HG02870 (cell line): ENCODE measurements at regions not wholly inside any gene's neighbourhood (a gene's known extent, or its start where the extent isn't known, plus 50 kb on each side); places are given as distances from the start of the nearest gene placed in this dataset.

Experiments used
- ATAC-seq: cut with Tn5 transposase; IDR thresholded peaks from one replicate; pipeline ENCODE4 v1.9.1; 2021; ENCODE audit warnings: mild to moderate bottlenecking, moderate library complexity; ENCODE audit not compliant: unreplicated experiment

DNA sequence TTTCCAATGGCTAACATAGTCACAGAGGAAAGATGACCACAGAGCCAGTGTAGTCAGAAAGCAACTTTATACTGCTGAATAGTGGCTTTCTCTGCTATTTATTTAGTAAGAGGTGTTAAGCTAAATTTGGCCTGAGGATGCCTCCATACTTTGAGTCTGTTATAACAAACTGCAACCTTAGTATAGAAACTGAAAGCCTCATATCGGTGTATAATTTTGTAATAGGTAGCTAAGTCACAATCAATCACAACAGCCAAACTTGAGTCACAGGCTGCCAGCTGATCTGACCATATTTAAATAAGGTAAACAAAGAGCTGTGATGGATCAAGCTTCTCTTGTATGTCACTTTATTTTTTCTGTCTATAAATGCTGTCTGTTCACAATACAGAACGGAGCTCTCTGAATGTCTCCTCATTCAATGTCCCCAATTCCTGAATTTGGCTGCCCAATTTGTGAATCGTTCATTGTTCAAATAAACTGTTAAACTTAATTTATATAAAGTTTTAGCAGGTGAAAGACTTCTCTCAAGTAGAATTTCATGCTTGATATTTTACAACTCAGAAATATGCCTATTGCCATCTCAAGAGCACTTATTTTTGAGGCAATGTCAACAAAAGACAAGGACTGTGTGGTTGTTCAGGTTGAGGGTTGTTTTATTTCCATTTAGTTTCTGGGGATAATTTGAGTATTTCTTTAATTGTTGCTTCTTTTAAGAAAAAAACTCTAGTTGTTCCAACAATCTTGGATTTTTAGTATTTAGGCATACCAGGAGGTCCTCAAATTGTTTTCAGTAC lies 339.7 kb upstream of the B3GALT2 start:
- ATAC-seq, result peak; percentile 66

DNA sequence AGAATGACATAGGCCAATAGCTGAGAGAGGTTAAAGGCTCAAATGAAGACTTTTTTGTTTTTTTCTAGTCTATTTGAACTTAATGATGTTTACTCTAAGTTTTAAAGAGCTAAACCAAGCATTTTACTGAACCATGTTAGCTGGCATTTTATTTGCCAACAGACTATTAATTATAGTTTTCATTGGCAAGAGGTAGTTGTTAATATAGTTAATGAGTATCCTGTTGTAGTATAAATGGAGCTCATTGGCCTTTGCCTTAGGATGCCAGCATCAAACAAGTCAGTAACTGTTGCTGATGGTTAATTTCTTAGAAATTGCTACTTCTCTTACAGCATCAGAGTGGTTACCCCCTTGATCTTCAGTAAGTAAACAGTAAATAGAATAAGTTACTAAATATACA lies 339.0 kb upstream of the B3GALT2 start:
- no peak for ATAC-seq

- ATAC-seq, result no peak
Observed at GRCh38 chr1:193524616-193525015, 338.2 kb upstream of the B3GALT2 start.

DNA sequence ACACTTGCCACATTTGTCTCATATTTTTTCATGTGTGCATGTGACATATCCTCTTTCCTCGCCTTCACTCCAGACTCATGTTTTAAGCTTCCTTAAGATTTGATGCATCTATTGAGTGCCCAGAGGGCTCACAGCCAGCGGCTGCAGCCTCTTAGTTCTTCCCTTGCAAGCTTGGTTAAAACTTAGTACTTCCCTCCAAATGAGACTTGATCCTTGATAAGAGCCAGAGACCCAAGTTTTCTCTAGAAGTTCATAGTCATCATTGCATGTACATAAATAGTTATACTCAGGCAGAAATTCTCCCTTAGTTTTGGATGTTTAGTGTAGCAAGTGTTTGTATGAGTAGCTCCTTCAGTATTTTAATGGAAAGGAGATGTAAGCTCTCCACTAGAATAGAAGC lies 337.6 kb upstream of the B3GALT2 start:
- no peak for ATAC-seq

- no peak for ATAC-seq
Observed at GRCh38 chr1:193520472-193520871, 334.1 kb upstream of the B3GALT2 start.

DNA sequence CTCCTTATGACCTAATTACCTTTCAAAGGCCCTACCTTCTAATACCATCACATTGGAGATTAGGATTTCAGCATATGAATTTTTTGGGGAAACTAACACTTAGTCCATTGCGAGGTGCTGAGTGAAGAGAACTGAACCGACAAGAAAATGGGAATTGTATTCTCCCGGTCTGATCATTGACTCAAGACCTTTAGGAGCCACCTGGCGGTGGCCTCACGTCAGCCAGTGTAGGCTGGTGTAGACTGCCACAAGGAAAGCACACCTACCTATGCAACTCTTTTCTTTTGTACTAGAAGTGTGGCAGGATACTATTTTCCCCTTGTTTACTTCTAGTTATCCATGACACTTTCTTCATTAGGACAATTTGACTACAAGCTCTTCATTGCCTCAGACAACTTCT lies 333.5 kb upstream of the B3GALT2 start:
- ATAC-seq, result no peak

DNA sequence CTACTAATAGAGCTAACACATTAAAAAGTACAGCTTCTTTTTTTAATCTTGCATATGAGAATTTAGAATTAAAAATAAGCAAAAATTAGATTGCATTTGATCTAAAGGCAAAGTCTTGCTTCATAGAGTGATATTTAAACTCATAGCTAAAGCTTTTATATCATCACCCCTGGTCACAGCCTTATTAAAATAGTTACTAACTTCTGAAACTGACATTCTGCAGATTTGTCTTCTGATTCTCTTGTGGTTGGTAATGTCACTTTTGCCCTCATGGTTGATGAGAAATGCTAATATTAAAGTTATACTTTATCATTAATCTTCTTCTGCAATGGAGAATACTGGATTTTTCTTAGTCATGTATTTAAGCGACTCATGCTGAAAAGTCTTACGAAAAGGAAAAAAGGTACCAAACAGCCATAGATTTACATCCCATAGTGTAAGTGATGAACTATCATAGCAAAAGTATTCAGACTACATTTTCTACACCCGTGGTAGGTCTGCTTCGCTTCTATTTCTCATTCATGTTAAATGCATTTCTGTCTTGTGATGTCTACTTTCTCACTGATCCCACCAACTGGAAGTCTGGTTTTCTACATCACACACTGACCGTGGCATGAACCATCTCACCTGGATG lies 330.5 kb upstream of the B3GALT2 start:
- ATAC-seq, result no peak

GRCh38 chr1:193514397-193514796 lies 328.0 kb upstream of the B3GALT2 start:
- no peak for ATAC-seq

DNA sequence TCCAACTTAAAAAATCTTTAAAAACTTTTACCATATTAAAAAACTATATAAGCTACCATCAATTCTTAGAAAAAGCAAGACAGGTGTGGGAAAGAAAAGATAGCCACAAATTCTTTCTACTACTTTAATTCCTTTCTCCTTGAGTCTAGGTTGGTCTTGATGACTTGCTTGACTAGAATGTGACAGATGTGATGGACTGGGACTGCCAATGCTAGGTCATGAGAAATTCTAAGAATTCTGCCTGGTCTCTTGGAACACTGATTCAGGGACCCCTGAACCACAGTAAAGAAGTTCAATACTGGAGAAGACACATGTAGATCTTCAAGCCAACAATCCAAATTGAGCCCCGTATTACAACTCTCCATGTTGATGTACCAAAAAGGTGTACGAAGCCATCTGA lies 326.6 kb upstream of the B3GALT2 start:
- no peak for ATAC-seq

GRCh38 chr1:193504920-193505319 lies 318.5 kb upstream of the B3GALT2 start:
- no peak for ATAC-seq

- no peak for ATAC-seq
Observed at GRCh38 chr1:193498088-193498655, 311.8 kb upstream of the B3GALT2 start.

- ATAC-seq, result no peak
Observed at GRCh38 chr1:193494368-193494767, 308.0 kb upstream of the B3GALT2 start.

GRCh38 chr1:193489191-193489590 lies 302.8 kb upstream of the B3GALT2 start:
- no peak for ATAC-seq

DNA sequence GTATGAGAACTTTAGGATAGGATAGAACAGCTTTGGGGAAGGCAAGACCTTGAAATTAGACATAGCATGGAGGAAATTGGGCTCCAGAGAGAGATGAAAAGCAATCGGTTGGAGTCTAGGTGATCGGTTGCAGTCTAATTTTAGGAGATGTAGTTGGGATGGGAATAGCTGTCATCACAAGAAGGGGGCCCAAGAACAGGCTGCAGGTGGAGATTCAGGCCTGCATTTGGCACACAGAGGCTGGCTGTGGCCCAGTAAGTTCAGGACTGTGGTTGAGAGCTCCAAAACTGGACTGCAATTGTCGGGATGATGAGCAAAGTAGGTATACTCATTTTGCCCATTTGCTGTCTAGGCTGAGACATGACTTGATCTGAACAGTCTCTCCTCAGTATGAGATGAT lies 301.3 kb upstream of the B3GALT2 start:
- no peak for ATAC-seq

GRCh38 chr1:193486671-193487229 lies 300.3 kb upstream of the B3GALT2 start:
- no peak for ATAC-seq

- no peak for ATAC-seq
Observed at GRCh38 chr1:193480755-193481154, 294.3 kb upstream of the B3GALT2 start.

DNA sequence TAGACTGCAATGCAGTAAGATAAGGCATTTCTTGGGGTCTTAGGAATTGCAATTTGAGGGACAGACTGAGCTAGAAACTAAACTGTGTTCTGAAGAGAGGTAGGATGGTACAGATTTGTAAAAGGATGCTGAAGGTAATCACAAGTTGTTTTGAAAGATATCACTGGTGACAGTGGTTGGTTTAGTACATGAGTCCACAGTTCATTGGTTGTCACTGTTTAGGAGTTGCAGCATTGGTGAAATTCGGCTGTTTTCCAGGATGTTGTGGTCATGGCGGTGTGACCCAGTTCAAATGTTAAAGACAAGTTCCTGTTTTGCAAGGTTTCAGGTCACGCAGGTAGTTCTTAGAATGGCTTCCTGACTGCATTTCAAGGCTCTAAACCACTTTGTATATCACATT lies 292.8 kb upstream of the B3GALT2 start:
- ATAC-seq, result peak; percentile 96

DNA sequence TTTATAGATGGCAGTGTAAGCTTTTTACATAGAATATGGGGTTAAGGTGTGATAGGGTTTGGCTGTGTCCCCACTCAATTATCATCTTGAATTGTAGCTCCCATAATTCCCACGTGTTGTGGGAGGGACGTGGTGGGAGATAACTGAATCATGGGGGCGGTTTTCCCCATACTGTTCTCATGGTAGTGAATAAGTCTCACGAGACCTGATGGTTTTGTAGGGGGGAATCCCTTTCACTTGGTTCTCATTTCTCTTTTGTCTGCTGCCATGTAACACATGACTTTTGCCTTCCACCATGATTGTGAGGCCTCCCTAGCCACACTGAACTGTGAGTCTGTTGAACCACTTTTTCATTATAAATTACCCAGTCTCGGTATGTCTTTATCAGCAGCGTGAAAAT lies 290.3 kb upstream of the B3GALT2 start:
- no peak for ATAC-seq

GRCh38 chr1:193473932-193474331 lies 287.5 kb upstream of the B3GALT2 start:
- no peak for ATAC-seq

DNA sequence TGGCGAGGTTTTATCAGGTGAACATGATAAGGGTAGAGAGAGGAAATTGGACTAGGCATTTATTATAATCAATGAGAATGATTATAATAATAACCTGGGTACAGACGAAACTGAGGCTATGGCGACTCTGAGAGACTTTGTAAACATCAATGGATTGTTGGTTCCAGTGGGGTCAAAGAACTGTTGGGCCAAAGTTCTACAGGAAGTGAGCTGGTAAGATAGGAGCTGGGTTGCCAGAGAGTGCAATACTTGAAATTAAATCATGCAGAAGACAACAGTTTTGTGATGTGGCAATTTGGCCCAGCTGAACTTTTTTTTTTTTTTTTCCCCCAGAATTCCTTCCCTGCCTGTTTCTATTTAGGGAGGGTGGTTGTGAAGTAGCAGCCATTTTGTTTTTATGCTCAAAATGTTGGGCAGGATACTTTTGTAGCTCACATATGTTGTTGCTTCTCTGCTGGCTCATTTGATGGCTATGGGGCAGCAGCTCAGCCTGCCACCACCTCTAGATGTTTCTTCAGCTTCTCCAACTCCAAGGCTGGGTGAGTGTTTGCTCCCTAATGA lies 286.5 kb upstream of the B3GALT2 start:
- ATAC-seq, result no peak

DNA sequence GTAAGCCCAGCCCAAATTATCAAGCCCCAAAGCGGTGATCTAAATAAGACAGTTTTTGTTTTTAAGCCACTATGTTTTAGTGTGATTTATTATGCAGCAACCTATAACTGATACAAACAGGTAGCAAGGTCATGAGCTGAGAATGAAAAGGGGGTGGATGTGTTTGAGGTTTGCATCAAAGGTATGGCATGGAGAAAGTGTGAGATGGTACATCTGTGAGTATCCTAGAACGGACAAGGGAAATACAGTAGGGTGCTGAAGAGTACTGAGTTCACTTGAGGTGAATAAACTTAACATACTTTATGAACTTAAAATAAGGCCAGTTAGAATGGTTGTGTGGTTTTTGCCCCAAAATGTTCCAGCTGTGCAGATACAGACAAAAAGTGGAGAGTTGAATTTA lies 286.0 kb upstream of the B3GALT2 start:
- no peak for ATAC-seq

DNA sequence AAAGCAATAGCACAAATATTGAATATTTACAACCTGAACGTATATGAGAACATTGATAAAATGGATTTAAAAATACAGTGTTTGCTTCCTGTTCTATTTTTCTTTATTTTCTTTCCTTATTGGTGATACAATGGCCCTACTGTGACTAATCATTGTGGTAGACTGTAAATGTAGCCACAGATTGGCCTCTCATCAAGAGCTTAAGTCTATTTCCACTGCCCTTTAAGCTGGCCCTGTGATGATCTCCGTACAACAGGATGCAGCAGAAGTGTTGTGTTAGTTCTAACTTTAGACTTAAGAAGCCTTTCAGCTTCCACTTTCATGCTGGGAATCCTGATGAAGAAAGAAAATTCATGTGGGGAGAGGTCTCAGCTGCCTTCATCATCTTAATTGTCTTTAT lies 285.6 kb upstream of the B3GALT2 start:
- no peak for ATAC-seq
